Adipocyte (in vitro differentiated cells): ENCODE measurements at regions not wholly inside any gene's neighbourhood (a gene's known extent, or its start where the extent isn't known, plus 50 kb on each side); places are given as distances from the start of the nearest gene placed in this dataset.

Experiments used
- DNase-seq: peaks from one replicate; pipeline ENCODE4 v3.0.0-alpha.2; 2015; ENCODE audit warnings: low read depth
- H3K27me3 ChIP-seq: replicated peaks from 2 replicates; pipeline ENCODE4 v1.7.0; 2013; ENCODE audit warnings: mild to moderate bottlenecking, low read length, moderate library complexity; ENCODE audit not compliant: control insufficient read depth, insufficient read depth
- H3K36me3 ChIP-seq: 2 replicates; pipeline ENCODE4 v1.7.0; 2013; ENCODE audit warnings: low read length, mild to moderate bottlenecking, moderate library complexity; ENCODE audit not compliant: control insufficient read depth, insufficient read depth, severe bottlenecking
- H3K4me1 ChIP-seq: 2 replicates; pipeline ENCODE4 v1.7.0; 2013; ENCODE audit warnings: mild to moderate bottlenecking, low read length, moderate library complexity; ENCODE audit not compliant: control insufficient read depth, insufficient read depth
- H3K4me3 ChIP-seq: 2 replicates; pipeline ENCODE4 v1.7.0; 2013; ENCODE audit warnings: mild to moderate bottlenecking, low read length, moderate library complexity
- H3K9ac ChIP-seq: 2 replicates; pipeline ENCODE4 v1.7.0; 2013; ENCODE audit warnings: mild to moderate bottlenecking, low read length, moderate library complexity
- H3K9me3 ChIP-seq: 2 replicates; pipeline ENCODE4 v1.7.0; 2013; ENCODE audit warnings: mild to moderate bottlenecking, low read length, moderate library complexity; ENCODE audit not compliant: control insufficient read depth

- H3K9ac ChIP-seq: no peak overlapping the region
- peaks cover 44% of the 10 kb centered on the region for H3K36me3 ChIP-seq
- H3K4me3 ChIP-seq: no peak overlapping the region
These were observed 88.3 kb downstream of the NCOR2 start for GRCh38 chr12:124478985-124479645.

DNA sequence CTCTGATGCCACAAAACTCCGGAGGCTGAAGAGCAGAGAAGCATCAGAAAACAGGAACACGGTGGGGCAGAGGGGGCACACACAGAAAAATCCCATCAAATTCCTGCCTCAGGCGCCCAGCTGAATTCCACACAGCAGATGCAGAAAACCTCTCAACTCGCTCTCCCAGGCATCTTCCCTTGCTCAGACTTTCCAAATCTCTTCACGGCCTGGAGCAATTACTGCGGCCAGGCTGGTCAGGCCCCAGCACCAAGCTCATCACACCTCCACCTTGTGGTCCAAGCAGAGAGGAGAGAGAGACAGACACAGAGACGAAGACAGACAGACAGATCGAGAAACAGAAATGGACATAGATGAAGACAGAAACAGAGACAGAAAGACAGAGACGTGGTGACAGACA is 89.0 kb downstream of the NCOR2 start:
- DNase-seq: no peak
- H3K27me3 ChIP-seq: no peaks in the 10 kb centered on the region
- H3K9me3 ChIP-seq: no peaks in the 10 kb centered on the region
- H3K9ac ChIP-seq: no peak overlapping the region
- H3K4me3 ChIP-seq: no peak overlapping the region
- H3K4me1 ChIP-seq: no peaks in the 10 kb centered on the region
- peaks cover 40% of the 10 kb centered on the region for H3K36me3 ChIP-seq

More at GRCh38 chr12:124478985-124479645, 88.3 kb downstream of the NCOR2 start:
- H3K4me1 ChIP-seq: no peaks in the 10 kb centered on the region
- no peaks in the 10 kb centered on the region for H3K9me3 ChIP-seq
- H3K27me3 ChIP-seq: no peaks in the 10 kb centered on the region
- DNase-seq: no peak

- DNase-seq: no peak
- Histone ChIP-seq H3K36me3 (peaks cover 40% of the 10 kb centered on the region), H3K9me3 (peaks cover 8% of the 10 kb centered on the region), H3K4me1 (no peaks in the 10 kb centered on the region), H3K9ac (no peak overlapping the region), H3K27me3 (no peaks in the 10 kb centered on the region), H3K4me3 (no peak overlapping the region)
These were observed 90.1 kb downstream of the NCOR2 start for GRCh38 chr12:124477107-124477915.

DNA sequence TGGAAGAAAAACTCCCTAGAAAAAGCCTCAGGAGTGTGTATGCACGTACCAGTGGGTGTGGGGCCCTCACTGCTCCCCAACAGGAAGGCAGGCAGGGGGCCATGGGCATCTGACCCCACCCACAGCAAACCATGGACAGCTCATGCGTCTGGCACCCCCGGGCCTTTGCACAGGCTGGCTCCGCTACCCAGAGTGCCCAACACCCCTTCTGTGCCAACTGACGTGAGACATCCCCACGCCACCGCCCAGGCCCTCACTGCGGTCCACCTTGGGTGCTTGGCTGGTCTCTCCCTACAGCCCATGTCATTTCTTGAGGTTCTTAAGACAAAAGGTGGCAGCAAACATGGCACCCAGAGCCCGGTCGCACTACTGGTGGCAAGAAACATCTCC is 91.4 kb downstream of the NCOR2 start:
- peaks cover 10% of the 10 kb centered on the region for H3K9me3 ChIP-seq
- H3K36me3 ChIP-seq: peaks cover 47% of the 10 kb centered on the region
- no peak for DNase-seq

DNA sequence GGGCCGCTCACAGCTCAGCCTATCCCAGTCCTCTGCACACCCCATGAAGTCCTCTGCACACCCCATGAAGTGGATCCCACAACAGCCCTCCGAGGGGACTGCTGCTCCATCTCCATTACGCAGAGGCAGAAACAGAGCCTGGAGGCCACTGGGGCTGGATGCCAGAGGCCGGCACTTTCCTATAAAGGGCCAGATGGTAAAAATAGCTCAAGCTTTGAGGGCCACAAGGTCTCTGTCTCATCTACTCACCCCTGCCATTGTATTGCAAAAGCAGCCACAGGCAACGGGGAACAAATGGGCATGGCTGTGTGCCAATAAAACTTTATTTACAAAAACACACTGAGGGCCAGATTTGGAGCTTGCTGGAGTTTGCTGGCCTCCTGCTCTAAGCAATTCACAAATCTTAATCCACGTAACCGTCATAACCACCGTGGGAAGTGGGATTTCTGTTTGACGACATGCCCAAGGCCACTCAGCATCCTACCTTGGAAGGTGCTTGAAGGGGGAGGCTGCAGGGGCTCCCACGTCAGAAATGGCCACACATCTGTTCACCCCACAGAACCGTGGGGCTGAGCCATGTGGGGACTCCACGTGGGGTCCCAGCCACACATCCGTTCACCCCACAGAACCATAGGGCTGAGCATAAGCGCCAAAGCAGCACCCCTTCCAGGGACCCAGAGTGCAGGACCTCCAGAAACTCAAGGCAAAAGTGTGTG is 92.0 kb downstream of the NCOR2 start:
- no peak for DNase-seq
- Histone ChIP-seq H3K4me3 (no peak overlapping the region), H3K9me3 (peaks cover 10% of the 10 kb centered on the region), H3K9ac (no peak overlapping the region), H3K36me3 (peaks cover 52% of the 10 kb centered on the region), H3K4me1 (no peaks in the 10 kb centered on the region), H3K27me3 (no peaks in the 10 kb centered on the region)

More for the DNA sequence above, 91.4 kb downstream of the NCOR2 start:
- Histone ChIP-seq H3K4me1 (no peaks in the 10 kb centered on the region), H3K27me3 (no peaks in the 10 kb centered on the region), H3K4me3 (no peak overlapping the region), H3K9ac (no peak overlapping the region)

- no peaks in the 10 kb centered on the region for H3K27me3 ChIP-seq
- peaks cover 10% of the 10 kb centered on the region for H3K9me3 ChIP-seq
- peaks cover 60% of the 10 kb centered on the region for H3K36me3 ChIP-seq
- H3K4me1 ChIP-seq: no peaks in the 10 kb centered on the region
- DNase-seq: no peak
- no peak overlapping the region for H3K9ac ChIP-seq
- H3K4me3 ChIP-seq: no peak overlapping the region
These were observed 92.7 kb downstream of the NCOR2 start for GRCh38 chr12:124474709-124475108.

GRCh38 chr12:124472690-124473279 is 94.6 kb downstream of the NCOR2 start:
- Histone ChIP-seq H3K9me3 (peaks cover 15% of the 10 kb centered on the region), H3K27me3 (no peaks in the 10 kb centered on the region), H3K36me3 (peaks cover 69% of the 10 kb centered on the region), H3K4me1 (no peaks in the 10 kb centered on the region), H3K4me3 (no peak overlapping the region), H3K9ac (no peak overlapping the region)
- DNase-seq: no peak

DNA sequence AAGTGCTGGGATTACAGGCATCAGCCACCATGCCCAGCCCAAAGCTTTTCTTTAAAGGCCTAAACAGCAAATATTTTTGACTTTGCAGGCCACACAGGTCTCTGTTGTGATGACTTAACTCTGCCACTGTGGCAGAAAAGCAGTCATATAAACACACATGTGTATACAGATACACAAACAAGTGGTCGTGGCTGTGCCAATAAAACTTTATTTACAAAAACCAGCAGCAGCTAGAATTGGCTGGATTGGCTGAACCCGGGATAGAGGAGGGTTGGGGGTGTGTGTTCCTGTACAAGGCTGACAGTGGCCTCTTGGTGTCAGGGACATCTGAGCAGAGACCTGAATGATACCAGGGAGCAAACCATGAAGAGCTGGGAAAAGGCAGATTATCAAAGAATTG is 95.6 kb downstream of the NCOR2 start:
- Histone ChIP-seq H3K9me3 (peaks cover 15% of the 10 kb centered on the region), H3K27me3 (no peaks in the 10 kb centered on the region), H3K9ac (no peak overlapping the region), H3K36me3 (peaks cover 63% of the 10 kb centered on the region), H3K4me1 (no peaks in the 10 kb centered on the region), H3K4me3 (no peak overlapping the region)
- no peak for DNase-seq

GRCh38 chr12:124470806-124471205 is 96.6 kb downstream of the NCOR2 start:
- H3K27me3 ChIP-seq: no peaks in the 10 kb centered on the region
- H3K9ac ChIP-seq: no peak overlapping the region
- H3K4me3 ChIP-seq: no peak overlapping the region
- H3K4me1 ChIP-seq: no peaks in the 10 kb centered on the region
- H3K36me3 ChIP-seq: peaks cover 58% of the 10 kb centered on the region
- H3K9me3 ChIP-seq: peaks cover 15% of the 10 kb centered on the region
- no peak for DNase-seq

DNA sequence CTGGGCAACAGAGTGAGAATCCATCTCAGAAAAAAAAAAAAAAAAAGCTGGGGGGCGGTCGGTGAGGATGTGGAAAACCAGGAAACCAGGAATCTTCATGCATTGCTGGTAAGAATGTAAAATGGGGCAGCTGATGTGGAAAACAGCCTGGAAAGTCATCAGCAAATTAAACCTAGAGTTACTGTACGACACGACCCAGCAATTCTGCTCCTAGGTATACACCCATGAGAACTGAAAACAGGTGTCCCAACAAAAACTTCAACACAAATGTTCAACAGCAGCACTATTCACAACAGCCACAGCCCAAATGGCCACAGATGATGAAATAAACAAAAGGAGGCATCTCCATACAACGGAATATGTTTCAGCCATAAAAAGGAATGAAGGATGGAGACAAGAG is 97.3 kb downstream of the NCOR2 start:
- Histone ChIP-seq H3K27me3 (no peaks in the 10 kb centered on the region), H3K9me3 (peaks cover 15% of the 10 kb centered on the region), H3K4me1 (no peaks in the 10 kb centered on the region), H3K36me3 (peaks cover 58% of the 10 kb centered on the region), H3K9ac (no peak overlapping the region), H3K4me3 (no peak overlapping the region)
- no peak for DNase-seq
